Hematopoietic multipotent progenitor cell treated with erythropoietin and hydrocortisone succinate and interleukin-3 and kit ligand, for 6 days (in vitro differentiated cells): ENCODE measurements at regions not wholly inside any gene's neighbourhood (a gene's known extent, or its start where the extent isn't known, plus 50 kb on each side); places are given as distances from the start of the nearest gene placed in this dataset.
"Not testable (repeated sequence)": the region's sequence is repeated elsewhere in the genome, so short reads cannot be mapped to it uniquely, and the experiment has no call there.

ENCODE experiments used
- DNase-seq: peaks from one replicate; pipeline ENCODE4 v3.0.0-alpha.2; 2015

DNA sequence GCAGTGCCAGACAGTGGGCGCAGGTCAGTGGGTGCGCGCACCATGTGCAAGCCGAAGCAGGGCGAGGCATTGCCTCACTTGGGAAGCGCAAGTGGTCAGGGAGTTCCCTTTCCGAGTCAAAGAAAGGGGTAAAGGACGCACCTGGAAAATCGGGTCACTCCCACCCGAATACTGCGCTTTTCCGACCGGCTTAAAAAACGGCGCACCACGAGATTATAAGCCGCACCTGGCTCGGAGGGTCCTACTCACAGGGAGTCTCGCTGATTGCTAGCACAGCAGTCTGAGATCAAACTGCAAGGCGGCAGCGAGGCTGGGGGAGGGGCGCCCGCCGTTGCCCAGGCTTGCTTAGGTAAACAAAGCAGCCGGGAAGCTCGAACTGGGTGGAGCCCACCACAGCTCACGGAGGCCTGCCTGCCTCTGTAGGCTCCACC is 77.9 kb downstream of the NR4A2 start:
- DNase-seq, result not testable (repeated sequence)

GRCh38 chr2:156253765-156254164 is 78.8 kb downstream of the NR4A2 start:
- DNase-seq, result no peak

GRCh38 chr2:156242874-156243273 is 89.6 kb downstream of the NR4A2 start:
- DNase-seq, result no peak

- no peak for DNase-seq
Observed at GRCh38 chr2:156237558-156237957, 95.0 kb downstream of the NR4A2 start.

GRCh38 chr2:156229724-156230362 is 102.7 kb downstream of the NR4A2 start:
- no peak for DNase-seq

DNA sequence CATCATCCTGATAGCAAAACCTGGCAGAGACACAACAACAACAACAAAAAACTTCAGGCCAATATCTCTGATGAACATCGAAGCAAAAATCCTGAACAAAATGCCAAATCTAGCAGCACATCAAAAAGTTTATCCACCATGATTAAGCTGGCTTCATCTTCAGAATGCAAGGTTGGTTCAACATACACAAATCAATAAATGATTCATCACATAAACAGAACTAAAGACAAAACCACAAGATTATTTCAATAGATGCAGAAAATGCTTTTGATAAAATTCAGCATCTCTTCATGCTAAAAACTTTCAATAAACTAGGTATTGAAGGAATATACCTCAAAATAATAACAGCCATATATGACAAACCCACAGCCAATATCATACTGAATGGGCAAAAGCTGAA is 109.2 kb downstream of the NR4A2 start:
- DNase-seq, result not testable (repeated sequence)

DNA sequence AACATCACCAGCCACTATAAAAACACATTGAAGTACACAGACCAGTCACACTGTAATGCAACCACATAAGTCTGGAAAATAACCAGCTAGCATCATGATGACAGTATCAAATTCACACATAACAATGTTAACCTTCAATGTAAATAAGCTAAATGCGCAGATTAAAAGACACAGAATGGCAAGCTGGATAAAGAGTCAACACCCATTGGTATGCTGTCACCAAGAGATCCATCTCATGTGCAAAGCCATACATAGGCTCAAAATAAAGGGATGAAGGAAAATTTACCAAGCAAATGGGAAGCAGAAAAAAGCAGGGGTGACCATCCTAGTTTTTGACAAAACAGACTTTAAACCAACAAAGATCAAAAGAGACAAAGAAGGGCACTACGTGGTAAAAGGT is 110.8 kb downstream of the NR4A2 start:
- no peak for DNase-seq

DNA sequence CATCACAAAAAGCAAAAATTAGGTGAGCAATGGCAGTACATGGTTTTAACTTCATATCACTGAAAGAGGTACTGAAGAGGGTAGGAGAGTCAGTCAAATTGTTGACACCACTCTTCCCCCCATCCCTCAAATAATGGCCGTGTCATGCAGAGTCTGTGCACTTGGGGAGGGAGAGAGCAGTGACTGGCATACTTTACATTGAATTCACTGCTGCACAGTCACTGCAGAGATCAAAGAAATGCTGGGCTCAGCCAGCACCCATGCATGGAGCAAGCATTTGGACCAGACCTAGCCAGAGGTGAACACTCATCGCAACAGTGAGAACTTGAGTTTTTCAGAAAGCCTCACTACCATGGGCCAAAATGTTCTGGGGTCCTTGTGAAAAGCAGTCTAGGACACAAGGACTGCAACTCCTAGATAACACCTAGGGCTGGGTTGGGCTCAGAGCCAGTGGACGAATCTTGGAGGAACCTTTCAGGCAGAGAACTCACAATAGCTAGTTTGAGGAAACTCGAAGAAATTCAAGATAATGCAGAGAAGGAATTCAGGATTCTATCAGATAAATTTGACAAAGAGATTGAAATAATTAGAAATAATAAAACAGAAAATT is 112.9 kb downstream of the NR4A2 start:
- DNase-seq, result no peak

DNA sequence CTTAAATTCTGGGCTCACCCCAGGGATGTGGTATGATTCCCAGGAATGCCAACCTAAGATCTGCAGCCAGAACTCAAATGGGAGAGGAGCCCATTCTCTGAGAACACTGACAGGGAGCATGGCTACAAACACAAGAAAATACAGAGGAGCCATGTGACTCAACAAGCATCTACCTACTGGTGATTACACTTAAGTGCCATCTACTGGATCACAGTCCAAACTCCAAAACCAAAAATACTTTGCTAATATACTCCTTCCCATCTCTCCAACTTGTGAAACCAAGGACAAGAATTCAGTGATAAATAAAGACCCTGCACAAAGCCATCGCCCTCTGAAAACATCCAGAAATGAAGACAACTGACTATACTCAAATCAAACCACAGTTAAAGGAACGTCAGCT is 116.9 kb downstream of the NR4A2 start:
- no peak for DNase-seq

- DNase-seq, result no peak
Observed at GRCh38 chr2:156211318-156211717, 121.2 kb downstream of the NR4A2 start.

- DNase-seq, result no peak
Observed at GRCh38 chr2:156206355-156206754, 126.2 kb downstream of the NR4A2 start.

GRCh38 chr2:156199588-156199987 is 132.9 kb downstream of the NR4A2 start:
- no peak for DNase-seq

DNA sequence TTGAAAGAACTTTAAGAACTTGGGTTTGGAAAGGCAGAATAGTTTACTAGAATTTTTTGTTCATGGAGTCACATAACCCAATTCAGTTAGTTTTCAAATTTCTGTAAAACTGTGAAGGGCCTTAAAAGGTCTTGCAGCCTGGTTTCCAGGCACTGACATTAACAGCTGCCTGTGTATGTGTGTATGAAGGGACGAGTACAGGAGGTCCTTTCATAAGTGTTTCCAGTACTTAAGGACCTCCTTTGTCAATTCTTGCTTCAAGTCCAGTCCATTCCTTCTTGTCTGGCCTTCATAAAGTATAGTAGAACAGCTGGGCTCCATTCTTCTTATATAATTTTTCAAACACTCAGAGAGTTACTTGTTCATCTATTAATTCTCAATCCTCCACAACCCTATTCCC is 136.5 kb downstream of the NR4A2 start:
- no peak for DNase-seq

GRCh38 chr2:156192468-156192867 is 140.1 kb downstream of the NR4A2 start:
- peak; percentile 6 for DNase-seq

- no peak for DNase-seq
Observed at GRCh38 chr2:156191527-156191926, 141.0 kb downstream of the NR4A2 start.

DNA sequence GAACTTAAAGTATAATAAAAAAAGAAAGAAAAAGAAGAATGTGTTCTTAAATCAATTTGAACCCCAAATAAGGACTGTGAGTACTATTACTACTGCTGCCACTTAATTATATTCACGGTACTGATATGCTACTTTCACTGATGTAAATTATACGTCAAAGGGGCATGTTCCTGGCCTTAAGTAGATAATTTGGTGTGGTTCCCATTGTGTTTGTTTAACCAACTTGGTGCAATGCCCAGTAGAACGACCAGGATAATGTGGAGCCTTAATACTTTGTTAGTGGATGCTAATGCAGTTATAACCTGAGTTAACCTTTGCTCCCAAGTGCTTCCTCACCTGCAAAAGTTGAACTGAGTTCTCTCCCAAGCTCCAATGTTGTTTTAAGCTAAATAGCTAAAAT is 142.0 kb downstream of the NR4A2 start:
- no peak for DNase-seq

GRCh38 chr2:156189584-156189983 is 142.9 kb downstream of the NR4A2 start:
- DNase-seq, result no peak

GRCh38 chr2:156189143-156189542 is 143.4 kb downstream of the NR4A2 start:
- DNase-seq, result no peak

DNA sequence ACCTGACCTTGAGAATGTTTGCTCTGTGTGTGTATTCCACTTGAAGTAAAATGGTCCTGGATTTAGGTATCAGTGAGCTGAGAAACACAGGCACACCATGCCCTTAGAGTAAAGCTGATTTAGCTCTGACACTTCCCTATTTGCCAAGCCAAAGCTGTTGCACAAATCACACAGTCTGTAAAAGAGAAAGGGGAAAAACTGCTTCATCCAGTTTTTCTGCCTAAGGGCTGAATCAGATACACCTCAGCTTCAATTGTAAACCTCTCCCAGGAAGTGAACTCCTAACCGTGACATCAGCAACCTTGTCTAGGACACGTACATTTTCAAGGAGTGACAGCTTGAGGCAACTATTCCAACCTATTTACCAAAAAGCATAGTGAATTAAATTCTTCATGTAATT is 150.4 kb downstream of the NR4A2 start:
- DNase-seq, result no peak

DNA sequence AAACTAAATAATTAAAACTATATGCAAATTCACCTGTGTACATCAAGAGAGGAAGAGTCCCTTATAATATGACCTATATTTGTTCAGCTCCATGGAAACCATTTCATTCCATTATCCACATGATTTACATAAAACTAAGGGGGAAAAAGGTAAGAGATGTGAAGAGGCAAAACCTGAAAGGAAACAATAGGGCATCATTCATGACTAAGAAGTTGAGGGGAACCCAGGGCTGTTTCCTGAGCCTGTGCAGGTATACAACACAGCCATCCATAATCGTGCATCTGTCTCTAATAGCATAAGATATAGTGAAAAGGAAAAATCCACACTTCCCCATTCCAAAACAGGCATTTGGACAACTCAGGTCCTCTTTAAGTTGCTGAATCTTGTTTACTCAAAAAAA is 151.3 kb downstream of the NR4A2 start:
- DNase-seq, result no peak

GRCh38 chr2:156177654-156178053 is 154.9 kb downstream of the NR4A2 start:
- no peak for DNase-seq

- DNase-seq, result no peak
Observed at GRCh38 chr2:156175946-156176345, 156.6 kb downstream of the NR4A2 start.

- no peak for DNase-seq
Observed at GRCh38 chr2:156170929-156171328, 161.6 kb downstream of the NR4A2 start.

- no peak for DNase-seq
Observed at GRCh38 chr2:156165742-156166141, 166.8 kb downstream of the NR4A2 start.

- DNase-seq, result no peak
Observed at GRCh38 chr2:156164091-156164720, 168.3 kb downstream of the NR4A2 start.
